H1 (cell line): ENCODE measurements at regions not wholly inside any gene's neighbourhood (a gene's known extent, or its start where the extent isn't known, plus 50 kb on each side); places are given as distances from the start of the nearest gene placed in this dataset.

Experiments
- GABPA ChIP-seq: IDR thresholded peaks from 2 replicates; pipeline ENCODE4 v1.6.1; 2011; ENCODE audit warnings: mild to moderate bottlenecking, low read length, moderate library complexity, borderline replicate concordance; ENCODE audit not compliant: insufficient read depth
- TF ChIP-seq, protein P1 (sequence below), 3 experiments: IDR thresholded peaks; 1 replicate in 2 of 3; 2 replicates in 1 of 3; pipeline versions ENCODE4 v1.5.1 to v1.6.1; 2011; ENCODE audit warnings: low read length in 3 of 3, mild to moderate bottlenecking in 3 of 3, inconsistent platforms in 2 of 3, low read depth in 1 of 3, moderate library complexity in 1 of 3; ENCODE audit not compliant: insufficient read depth in 1 of 3; ENCODE audit errors: control extremely low read depth in 1 of 3

DNA sequence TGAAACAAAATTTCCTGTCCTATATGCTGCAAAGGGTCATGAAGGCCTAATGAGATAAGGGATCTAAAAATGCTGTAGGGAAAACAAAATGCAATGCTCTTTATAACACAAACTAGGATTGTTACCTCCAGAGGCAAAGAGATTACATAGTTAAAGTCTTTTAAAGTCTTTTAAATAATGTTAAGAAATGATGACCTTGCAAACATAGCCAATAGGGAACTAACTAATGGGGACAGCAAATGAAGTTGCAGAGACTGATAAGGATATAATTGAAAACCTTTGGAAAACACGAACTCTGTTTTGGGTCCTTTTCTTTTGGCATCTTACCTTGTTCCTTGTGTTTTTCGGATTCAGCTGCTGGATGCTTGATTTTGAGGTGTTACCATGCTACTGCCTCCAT lies 485.9 kb downstream of the KCNA4 start:
- TF ChIP-seq, protein P1, sequence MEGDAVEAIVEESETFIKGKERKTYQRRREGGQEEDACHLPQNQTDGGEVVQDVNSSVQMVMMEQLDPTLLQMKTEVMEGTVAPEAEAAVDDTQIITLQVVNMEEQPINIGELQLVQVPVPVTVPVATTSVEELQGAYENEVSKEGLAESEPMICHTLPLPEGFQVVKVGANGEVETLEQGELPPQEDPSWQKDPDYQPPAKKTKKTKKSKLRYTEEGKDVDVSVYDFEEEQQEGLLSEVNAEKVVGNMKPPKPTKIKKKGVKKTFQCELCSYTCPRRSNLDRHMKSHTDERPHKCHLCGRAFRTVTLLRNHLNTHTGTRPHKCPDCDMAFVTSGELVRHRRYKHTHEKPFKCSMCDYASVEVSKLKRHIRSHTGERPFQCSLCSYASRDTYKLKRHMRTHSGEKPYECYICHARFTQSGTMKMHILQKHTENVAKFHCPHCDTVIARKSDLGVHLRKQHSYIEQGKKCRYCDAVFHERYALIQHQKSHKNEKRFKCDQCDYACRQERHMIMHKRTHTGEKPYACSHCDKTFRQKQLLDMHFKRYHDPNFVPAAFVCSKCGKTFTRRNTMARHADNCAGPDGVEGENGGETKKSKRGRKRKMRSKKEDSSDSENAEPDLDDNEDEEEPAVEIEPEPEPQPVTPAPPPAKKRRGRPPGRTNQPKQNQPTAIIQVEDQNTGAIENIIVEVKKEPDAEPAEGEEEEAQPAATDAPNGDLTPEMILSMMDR (IDR thresholded peaks at IDR 0.05; ENCODE audit: control extremely low read depth in 1 of 3, insufficient read depth in 1 of 3, low read depth in 1 of 3, low read length in 3 of 3): no peak
- no peak for TF ChIP-seq GABPA
